Fibroblast of the aortic adventitia (primary cell): ENCODE measurements at regions not wholly inside any gene's neighbourhood (a gene's known extent, or its start where the extent isn't known, plus 50 kb on each side); places are given as distances from the start of the nearest gene placed in this dataset.
A peak's percentile ranks its signal among the peaks of the same experiment; 100 is the strongest.

Experiments
- DNase-seq: peaks from one replicate; pipeline ENCODE4 v3.0.0-alpha.2; 2010; ENCODE audit warnings: low read depth
- H3K4me3 ChIP-seq: 2 replicates; pipeline ENCODE4 v1.5.1; 2011; ENCODE audit warnings: low read depth, mild to moderate bottlenecking, control low read depth, low read length, moderate library complexity
- CTCF ChIP-seq: IDR thresholded peaks from 2 replicates; pipeline ENCODE4 v1.5.1; 2011; ENCODE audit warnings: mild to moderate bottlenecking, low read length, control low read depth, inconsistent platforms; ENCODE audit not compliant: insufficient read depth

GRCh38 chr6:113313841-113314240 is 543.3 kb upstream of the MARCKS start:
- DNase-seq = no peak

GRCh38 chr6:113315165-113315564 is 542.0 kb upstream of the MARCKS start:
- peak; percentile 22 for DNase-seq
- no peak overlapping the region for H3K4me3 ChIP-seq
- no peak for TF ChIP-seq CTCF

More at GRCh38 chr6:113313841-113314240, 543.3 kb upstream of the MARCKS start:
- no peak overlapping the region for H3K4me3 ChIP-seq
- no peak for TF ChIP-seq CTCF

- H3K4me3 ChIP-seq = no peak overlapping the region
- peak; percentile 60 for DNase-seq
- TF ChIP-seq CTCF = no peak
Observed at GRCh38 chr6:113315879-113316278, 541.3 kb upstream of the MARCKS start.

- TF ChIP-seq CTCF = no peak
- no peak overlapping the region for H3K4me3 ChIP-seq
- DNase-seq = no peak
Observed at GRCh38 chr6:113317442-113317841, 539.7 kb upstream of the MARCKS start.

GRCh38 chr6:113317891-113318574 is 539.1 kb upstream of the MARCKS start:
- no peak for DNase-seq
- no peak overlapping the region for H3K4me3 ChIP-seq
- no peak for TF ChIP-seq CTCF

GRCh38 chr6:113318575-113318917 is 538.6 kb upstream of the MARCKS start:
- DNase-seq = no peak
- H3K4me3 ChIP-seq = no peak overlapping the region
- no peak for TF ChIP-seq CTCF

- TF ChIP-seq CTCF = no peak
- H3K4me3 ChIP-seq = no peak overlapping the region
- DNase-seq = no peak
Observed at GRCh38 chr6:113320653-113321052, 536.5 kb upstream of the MARCKS start.
